LNCAP (cell line): ENCODE measurements at regions not wholly inside any gene's neighbourhood (a gene's known extent, or its start where the extent isn't known, plus 50 kb on each side); places are given as distances from the start of the nearest gene placed in this dataset.

Experiments used
- CTCF ChIP-seq: fragments of 450-650 bp; IDR thresholded peaks from 2 replicates; pipeline ENCODE4 v1.5.1; 2017; ENCODE audit warnings: mild to moderate bottlenecking

- no peak for TF ChIP-seq CTCF
Observed at GRCh38 chr9:116062206-116062550, 91.4 kb upstream of the PAPPA start.

- TF ChIP-seq CTCF: no peak
Observed at GRCh38 chr9:116064970-116065369, 88.6 kb upstream of the PAPPA start.

- TF ChIP-seq CTCF: no peak
Observed at GRCh38 chr9:116066221-116066620, 87.4 kb upstream of the PAPPA start.

- no peak for TF ChIP-seq CTCF
Observed at GRCh38 chr9:116067566-116067965, 86.0 kb upstream of the PAPPA start.

- TF ChIP-seq CTCF: no peak
Observed at GRCh38 chr9:116070256-116070914, 83.2 kb upstream of the PAPPA start.

GRCh38 chr9:116072046-116072445 is 81.5 kb upstream of the PAPPA start:
- no peak for TF ChIP-seq CTCF

- no peak for TF ChIP-seq CTCF
Observed at GRCh38 chr9:116073826-116074225, 79.8 kb upstream of the PAPPA start.

- no peak for TF ChIP-seq CTCF
Observed at GRCh38 chr9:116074658-116075057, 78.9 kb upstream of the PAPPA start.
